Left ventricle myocardium superior (tissue), 1 donor: ENCODE measurements at regions not wholly inside any gene's neighbourhood (a gene's known extent, or its start where the extent isn't known, plus 50 kb on each side); places are given as distances from the start of the nearest gene placed in this dataset.
"Not testable (repeated sequence)": the region's sequence is repeated elsewhere in the genome, so short reads cannot be mapped to it uniquely, and the experiment has no call there.

Source experiments
- ATAC-seq: fragments of 200-7000 bp; cut with Tn5 transposase; one replicate; pipeline ENCODE4 v1.9.1; 2020; ENCODE audit warnings: mild to moderate bottlenecking, moderate library complexity
- DNase-seq: peaks from one replicate; pipeline ENCODE4 v3.0.0-alpha.2; 2020
- intact Hi-C: fragments of 100-400 bp; cut with micrococcal nuclease; formaldehyde crosslinking; loops from one replicate; pipeline ENCODE4 v1.11.0; 2022
- donor health status: DM: no; HTN: yes; CAD: no; lungs with severe emphysema.

- DNase-seq (no peak), ATAC-seq (no peak)
- intact Hi-C loops, result no loop called here
Observed at GRCh38 chr5:112036206-112036605, 279.2 kb upstream of the NREP start.

GRCh38 chr5:112034421-112034979 lies 277.5 kb upstream of the NREP start:
- no peak for ATAC-seq
- intact Hi-C loops, result no loop called here
- DNase-seq, result no peak

DNA sequence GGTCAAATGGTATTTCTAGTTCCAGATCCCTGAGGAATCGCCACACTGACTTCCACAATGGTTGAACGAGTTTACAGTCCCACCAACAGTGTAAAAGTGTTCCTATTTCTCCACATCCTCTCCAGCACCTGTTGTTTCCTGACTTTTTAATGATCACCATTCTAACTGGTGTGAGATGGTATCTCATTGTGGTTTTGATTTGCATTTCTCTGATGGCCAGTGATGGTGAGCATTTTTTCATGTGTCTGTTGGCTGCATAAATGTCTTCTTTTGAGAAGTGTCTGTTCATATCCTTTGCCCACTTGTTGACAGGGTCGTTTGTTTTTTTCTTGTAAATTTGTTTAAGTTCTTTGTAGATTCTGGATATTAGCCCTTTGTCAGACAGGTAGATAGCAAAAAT lies 269.9 kb upstream of the NREP start:
- intact Hi-C loops, result not testable (repeated sequence)

DNA sequence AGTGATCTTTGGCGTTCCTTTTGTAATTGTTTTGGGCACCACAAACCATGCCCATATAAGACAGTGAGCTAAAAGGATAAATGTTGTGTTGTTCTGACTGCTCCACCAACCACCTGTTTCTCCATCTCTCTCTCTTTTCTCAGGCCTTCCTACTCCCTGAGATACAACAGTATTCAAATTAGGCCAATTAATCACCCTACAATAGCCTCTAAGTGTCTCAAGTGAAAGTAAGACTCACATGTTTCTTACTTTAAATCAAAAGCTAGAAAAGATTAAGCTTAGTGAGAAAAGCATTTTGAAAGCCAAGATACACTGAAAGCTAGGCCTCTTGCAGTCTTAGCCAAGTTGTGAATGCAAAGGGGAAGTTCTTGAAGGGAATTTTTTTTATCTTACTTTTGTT lies 268.8 kb upstream of the NREP start:
- ATAC-seq, result no peak
- intact Hi-C loops, result no loop called here

More for the DNA sequence above, 269.9 kb upstream of the NREP start:
- DNase-seq, ATAC-seq: not testable (repeated sequence)

GRCh38 chr5:112024769-112025168 lies 267.8 kb upstream of the NREP start:
- ATAC-seq (no peak), DNase-seq (no peak)
- intact Hi-C loops, result no loop called here

More for the DNA sequence above, 268.8 kb upstream of the NREP start:
- no peak for DNase-seq

- ATAC-seq (no peak), DNase-seq (no peak)
- intact Hi-C loops, result no loop called here
Observed at GRCh38 chr5:112024221-112024620, 267.2 kb upstream of the NREP start.

GRCh38 chr5:112023766-112024165 lies 266.8 kb upstream of the NREP start:
- no peak for ATAC-seq
- intact Hi-C loops, result no loop called here
- no peak for DNase-seq

DNA sequence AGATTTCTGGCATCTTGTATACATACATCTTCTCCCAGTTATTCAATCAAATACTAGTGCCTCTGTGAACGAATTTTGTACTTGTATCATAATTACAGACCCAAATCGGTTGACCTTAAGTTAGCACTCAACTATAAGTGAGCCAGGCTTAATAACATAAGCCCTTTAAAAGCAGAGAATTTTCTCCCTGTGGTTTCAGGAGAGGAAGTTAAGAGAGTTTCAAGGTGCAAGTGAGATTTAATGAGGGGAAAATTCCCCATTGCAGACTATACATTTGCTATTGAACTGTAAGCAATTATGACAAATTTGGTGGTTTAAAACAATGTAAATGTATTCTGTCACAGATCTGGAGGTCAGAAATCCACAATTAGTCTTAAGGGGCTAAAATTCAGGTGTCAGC lies 261.9 kb upstream of the NREP start:
- DNase-seq, result no peak
- intact Hi-C loops, result no loop called here
- ATAC-seq, result no peak

GRCh38 chr5:112016980-112017379 lies 260.0 kb upstream of the NREP start:
- DNase-seq (no peak), ATAC-seq (no peak)
- intact Hi-C loops, result no loop called here

DNA sequence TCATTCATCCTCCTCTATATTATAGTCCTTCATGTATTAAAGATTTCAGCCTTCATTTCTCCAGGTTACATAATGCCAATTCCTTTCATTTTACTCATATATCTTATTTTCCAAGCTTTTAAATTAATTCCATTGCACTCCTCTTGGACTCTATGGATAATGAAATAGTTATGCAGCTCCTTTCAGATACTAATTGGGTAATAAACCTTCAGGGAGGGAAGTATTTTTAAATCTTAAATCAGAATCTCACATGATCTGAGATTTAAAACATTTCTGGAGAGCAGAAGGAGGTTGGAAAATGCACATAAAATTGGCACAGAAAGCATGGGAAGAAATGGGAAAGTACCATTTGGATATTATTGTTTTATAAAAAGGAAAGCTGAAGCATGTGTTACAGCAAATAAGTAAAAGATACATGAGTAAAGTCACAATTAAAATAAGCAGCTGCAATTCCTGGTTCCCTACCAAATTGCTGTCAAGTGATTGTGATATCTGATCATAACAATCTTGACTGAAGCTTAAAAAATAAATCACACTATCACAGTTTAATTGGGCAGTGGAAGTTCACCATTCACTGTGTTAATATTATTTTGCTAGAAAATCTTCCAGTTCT lies 257.9 kb upstream of the NREP start:
- DNase-seq (no peak), ATAC-seq (no peak)
- intact Hi-C loops, result no loop called here

GRCh38 chr5:112013660-112014059 lies 256.7 kb upstream of the NREP start:
- DNase-seq (no peak), ATAC-seq (no peak)
- intact Hi-C loops, result no loop called here

DNA sequence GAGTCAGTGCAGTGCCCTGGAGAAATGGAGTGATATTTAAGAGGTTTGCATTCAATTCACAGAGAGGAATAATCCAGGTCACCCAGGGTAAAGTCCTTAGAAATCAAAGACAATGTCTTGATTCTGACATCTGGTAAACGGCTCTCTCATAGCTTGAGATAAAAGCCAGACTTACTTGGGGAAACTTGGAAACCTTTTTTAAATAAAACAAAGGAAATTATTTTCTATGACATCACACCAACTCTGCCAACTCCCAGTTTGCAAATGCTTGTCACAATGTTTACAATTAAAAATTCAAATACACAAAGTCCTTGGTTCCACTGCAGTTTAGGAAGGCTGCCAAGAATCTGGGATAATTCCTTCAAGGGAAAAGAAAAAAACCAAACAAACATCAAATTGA lies 255.1 kb upstream of the NREP start:
- ATAC-seq (peak; percentile 54), DNase-seq (no peak)
- intact Hi-C loops, result no loop called here

GRCh38 chr5:112010475-112010874 lies 253.5 kb upstream of the NREP start:
- intact Hi-C loops, result no loop called here
- ATAC-seq (no peak), DNase-seq (no peak)

GRCh38 chr5:112006721-112007120 lies 249.7 kb upstream of the NREP start:
- intact Hi-C loops, result no loop called here
- no peak for DNase-seq
- ATAC-seq, result no peak

DNA sequence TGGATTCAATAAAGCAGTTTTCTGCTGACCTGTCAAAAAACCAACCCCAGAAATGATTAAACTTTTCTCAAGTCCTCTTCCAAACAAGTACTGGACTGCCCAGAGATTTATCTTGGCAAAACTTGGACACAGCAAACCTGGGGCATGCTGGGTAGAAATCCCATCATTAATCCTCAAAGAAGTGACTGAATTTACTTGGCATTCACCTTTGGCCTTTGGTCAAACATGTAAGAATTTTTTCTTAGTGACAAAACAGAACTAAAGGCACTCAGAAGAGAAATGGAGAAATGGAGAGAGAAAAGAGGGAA lies 248.6 kb upstream of the NREP start:
- ATAC-seq (no peak), DNase-seq (no peak)
- intact Hi-C loops, result no loop called here

- DNase-seq (no peak), ATAC-seq (no peak)
- intact Hi-C loops, result no loop called here
Observed at GRCh38 chr5:112004867-112005622, 248.1 kb upstream of the NREP start.

GRCh38 chr5:112002376-112002775 lies 245.4 kb upstream of the NREP start:
- intact Hi-C loops, result no loop called here
- DNase-seq (no peak), ATAC-seq (no peak)

DNA sequence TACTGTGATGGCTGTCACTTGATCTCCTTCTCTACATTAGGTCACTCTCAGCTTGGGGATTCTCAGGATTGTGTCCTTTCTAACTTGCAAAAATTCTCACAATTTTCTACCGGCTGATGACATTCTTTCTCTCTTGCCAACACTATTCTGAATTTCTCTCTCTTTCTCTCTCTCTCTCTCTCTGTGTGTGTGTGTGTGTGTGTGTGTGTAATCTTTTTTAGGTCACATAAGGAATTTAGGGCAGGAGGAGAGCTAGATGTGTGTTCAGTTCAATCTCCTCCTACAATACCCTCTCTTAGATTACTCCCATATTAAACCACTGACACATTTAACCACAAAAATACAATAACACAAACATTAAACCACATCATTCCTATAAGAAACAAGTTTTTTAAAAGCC lies 242.3 kb upstream of the NREP start:
- DNase-seq (no peak), ATAC-seq (no peak)
- intact Hi-C loops, result no loop called here

DNA sequence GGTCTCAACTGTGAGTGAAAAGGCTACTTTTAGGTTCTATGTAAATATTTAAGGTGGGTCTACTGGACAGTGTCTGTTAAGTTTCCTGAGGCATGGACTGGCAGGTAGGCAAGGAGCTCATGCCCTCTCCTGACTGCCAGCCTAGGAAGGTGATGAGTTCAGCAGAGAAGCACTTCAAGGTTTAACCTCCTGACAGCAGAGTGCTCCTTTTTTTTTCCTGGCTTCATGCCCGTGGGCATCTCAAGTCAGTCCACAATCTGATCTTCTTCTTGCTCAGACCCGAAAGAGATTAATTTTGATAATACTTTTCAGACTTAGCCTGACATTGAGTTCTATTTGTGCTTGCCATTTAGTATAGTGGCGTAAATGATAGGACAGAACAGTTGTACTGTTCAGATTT lies 241.9 kb upstream of the NREP start:
- ATAC-seq, result no peak

DNA sequence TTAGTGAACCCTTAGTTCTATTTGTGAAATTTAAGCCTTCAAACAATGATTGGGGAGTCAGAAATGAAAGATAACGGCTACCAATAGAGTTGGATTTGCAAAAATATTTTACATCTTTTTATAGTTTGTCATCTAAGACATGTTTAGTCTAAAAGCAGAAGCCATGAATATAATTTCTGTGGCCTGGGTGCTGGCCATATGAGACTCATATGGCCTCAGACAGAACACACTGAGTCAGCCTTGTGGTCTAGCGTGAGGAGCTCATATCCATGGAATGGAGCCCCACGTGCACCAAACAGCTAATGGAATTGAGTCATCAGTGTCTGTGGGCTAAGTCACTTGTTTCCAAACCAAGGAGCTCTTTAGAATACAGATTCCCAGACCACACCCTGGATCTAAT lies 240.7 kb upstream of the NREP start:
- DNase-seq (no peak), ATAC-seq (no peak)
- intact Hi-C loops, result no loop called here

More for the DNA sequence above, 241.9 kb upstream of the NREP start:
- DNase-seq, result no peak
- intact Hi-C loops, result no loop called here

- ATAC-seq (no peak), DNase-seq (no peak)
- intact Hi-C loops, result no loop called here
Observed at GRCh38 chr5:111997308-111997707, 240.3 kb upstream of the NREP start.
